SK-N-MC (cell line): ENCODE measurements at regions not wholly inside any gene's neighbourhood (a gene's known extent, or its start where the extent isn't known, plus 50 kb on each side); places are given as distances from the start of the nearest gene placed in this dataset.
"Not testable (repeated sequence)": the region's sequence is repeated elsewhere in the genome, so short reads cannot be mapped to it uniquely, and the experiment has no call there.

Experiments used
- DNase-seq: peaks from one replicate; pipeline ENCODE4 v3.0.0-alpha.2; 2011; ENCODE audit warnings: low read depth, low spot score
- H3K27ac ChIP-seq: fragments of 200-600 bp; sonication (generic); 2 replicates; pipeline ENCODE4 v1.5.1; 2016; ENCODE audit warnings: mixed run types
- H3K36me3 ChIP-seq: fragments of 200-600 bp; sonication (generic); 2 replicates; pipeline ENCODE4 v1.6.1; 2017; ENCODE audit warnings: antibody characterized with exemption, low read length, mixed read lengths; ENCODE audit not compliant: insufficient read depth
- H3K4me3 ChIP-seq: fragments of 200-600 bp; sonication (generic); 2 replicates; pipeline ENCODE4 v1.5.1; 2016
- H3K9ac ChIP-seq: fragments of 200-600 bp; sonication (generic); 2 replicates; pipeline ENCODE4 v1.8.0; 2017; ENCODE audit warnings: mixed run types, mixed read lengths; ENCODE audit not compliant: insufficient read length
- H3K9me3 ChIP-seq: fragments of 200-600 bp; sonication (generic); 2 replicates; pipeline ENCODE4 v1.6.1; 2017; ENCODE audit warnings: low read depth, mild to moderate bottlenecking, antibody characterized with exemption, low read length, moderate library complexity, mixed read lengths
- EZH2 ChIP-seq: fragments of 200-600 bp; sonication (generic); IDR thresholded peaks from one replicate; pipeline ENCODE4 v1.6.1; 2017; ENCODE audit warnings: antibody characterized with exemption
- FOXP2 ChIP-seq: optimal IDR thresholded peaks from 2 replicates; pipeline ENCODE3; 2011; ENCODE audit warnings: mild to moderate bottlenecking, moderate library complexity; ENCODE audit not compliant: insufficient read depth; ENCODE audit errors: extremely low read length, control extremely low read depth
- POLR2AphosphoS5 ChIP-seq: IDR thresholded peaks from 2 replicates; pipeline ENCODE4 v1.6.1; 2012; ENCODE audit warnings: mild to moderate bottlenecking, low read depth, low read length, borderline replicate concordance

- Histone ChIP-seq H3K9me3 (no peaks in the 10 kb centered on the region), H3K4me3 (no peak overlapping the region), H3K9ac (no peak overlapping the region), H3K27ac (no peak overlapping the region), H3K36me3 (no peaks in the 10 kb centered on the region)
- DNase-seq = no peak
- TF ChIP-seq EZH2 (no peak), POLR2AphosphoS5 (no peak), FOXP2 (no peak)
Observed at GRCh38 chr20:29448806-29449470, 1808.5 kb upstream of the DEFB115 start.

DNA sequence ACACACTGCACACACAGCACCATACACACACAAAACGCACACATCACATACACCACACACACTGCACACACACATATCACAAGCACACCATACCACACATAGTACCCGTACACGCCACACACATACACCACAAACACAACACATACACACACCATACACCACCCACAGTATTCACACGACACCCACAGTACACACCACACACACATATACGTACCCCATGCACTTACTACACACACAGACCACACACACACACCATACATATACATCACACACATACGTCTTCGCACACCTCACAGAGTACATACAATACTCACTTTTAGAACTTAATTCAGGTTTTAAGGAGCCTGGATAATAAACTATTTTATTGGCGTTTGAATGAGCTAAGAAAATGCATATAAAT, 1805.3 kb upstream of the DEFB115 start:
- Histone ChIP-seq H3K4me3 (no peak overlapping the region), H3K9ac (no peak overlapping the region), H3K36me3 (no peaks in the 10 kb centered on the region), H3K9me3 (no peaks in the 10 kb centered on the region), H3K27ac (no peak overlapping the region)
- no peak for DNase-seq
- no peak for TF ChIP-seq POLR2AphosphoS5
- no peak for TF ChIP-seq EZH2
- no peak for TF ChIP-seq FOXP2

GRCh38 chr20:29456987-29457693, 1800.3 kb upstream of the DEFB115 start:
- H3K4me3 ChIP-seq, H3K36me3 ChIP-seq, H3K9ac ChIP-seq, H3K27ac ChIP-seq, H3K9me3 ChIP-seq, DNase-seq: not testable (repeated sequence)

- Histone ChIP-seq H3K4me3 (no peak overlapping the region), H3K9ac (no peak overlapping the region), H3K27ac (no peak overlapping the region), H3K9me3 (no peaks in the 10 kb centered on the region), H3K36me3 (no peaks in the 10 kb centered on the region)
- no peak for DNase-seq
- TF ChIP-seq EZH2 (no peak), FOXP2 (no peak), POLR2AphosphoS5 (no peak)
Observed at GRCh38 chr20:29472606-29473005, 1784.9 kb upstream of the DEFB115 start.

DNA sequence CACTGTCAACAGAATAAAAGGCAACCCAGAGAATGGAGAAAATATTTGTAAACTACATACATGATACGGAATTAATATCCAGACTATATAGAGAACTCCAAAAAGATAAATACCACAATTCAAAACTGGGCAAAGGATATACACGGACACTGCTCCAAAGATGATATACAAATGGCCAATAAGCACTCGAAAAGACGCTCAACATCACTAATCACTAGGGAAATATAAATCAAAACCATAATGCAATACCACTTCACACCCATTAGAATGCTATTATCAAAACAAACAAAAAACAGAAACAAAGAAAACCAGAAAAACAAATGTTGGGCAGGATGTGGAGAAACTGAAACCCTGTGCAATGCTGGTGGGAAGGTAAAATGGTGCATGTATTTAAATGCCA, 1764.6 kb upstream of the DEFB115 start:
- not testable (repeated sequence) for H3K36me3 ChIP-seq, DNase-seq, H3K4me3 ChIP-seq, H3K27ac ChIP-seq, H3K9me3 ChIP-seq, H3K9ac ChIP-seq

GRCh38 chr20:29496767-29497166, 1760.7 kb upstream of the DEFB115 start:
- H3K9me3 ChIP-seq, H3K27ac ChIP-seq, H3K36me3 ChIP-seq, H3K9ac ChIP-seq, H3K4me3 ChIP-seq, DNase-seq: not testable (repeated sequence)

GRCh38 chr20:29497261-29497671, 1760.2 kb upstream of the DEFB115 start:
- Histone ChIP-seq H3K27ac (no peak overlapping the region), H3K9me3 (no peaks in the 10 kb centered on the region), H3K36me3 (no peaks in the 10 kb centered on the region), H3K4me3 (no peak overlapping the region), H3K9ac (no peak overlapping the region)
- TF ChIP-seq POLR2AphosphoS5 = no peak
- no peak for TF ChIP-seq FOXP2
- TF ChIP-seq EZH2 = no peak
- no peak for DNase-seq

GRCh38 chr20:29497684-29498083, 1759.8 kb upstream of the DEFB115 start:
- H3K4me3 ChIP-seq, DNase-seq, H3K9ac ChIP-seq, H3K36me3 ChIP-seq, H3K9me3 ChIP-seq, H3K27ac ChIP-seq: not testable (repeated sequence)

DNA sequence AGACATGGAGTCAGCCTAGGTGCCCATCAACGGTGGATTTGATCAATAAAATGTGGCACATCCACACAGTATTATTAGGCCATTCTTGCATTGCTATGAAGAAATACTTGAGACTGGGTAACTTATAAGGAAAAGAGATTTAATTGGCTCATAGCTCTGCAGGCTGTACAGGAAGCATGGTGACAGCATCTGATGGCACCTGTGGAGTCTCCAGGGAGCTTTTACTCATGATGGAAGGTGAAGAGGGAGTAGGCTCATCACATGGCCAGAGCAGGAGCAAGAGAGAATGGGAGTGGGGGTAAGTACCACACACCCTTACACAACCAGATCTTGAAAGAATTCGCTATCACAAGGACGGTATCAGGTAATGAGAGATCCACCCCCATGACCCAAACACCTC, 1756.7 kb upstream of the DEFB115 start:
- H3K27ac ChIP-seq, H3K9ac ChIP-seq, H3K4me3 ChIP-seq, H3K9me3 ChIP-seq, DNase-seq, H3K36me3 ChIP-seq: not testable (repeated sequence)

DNA sequence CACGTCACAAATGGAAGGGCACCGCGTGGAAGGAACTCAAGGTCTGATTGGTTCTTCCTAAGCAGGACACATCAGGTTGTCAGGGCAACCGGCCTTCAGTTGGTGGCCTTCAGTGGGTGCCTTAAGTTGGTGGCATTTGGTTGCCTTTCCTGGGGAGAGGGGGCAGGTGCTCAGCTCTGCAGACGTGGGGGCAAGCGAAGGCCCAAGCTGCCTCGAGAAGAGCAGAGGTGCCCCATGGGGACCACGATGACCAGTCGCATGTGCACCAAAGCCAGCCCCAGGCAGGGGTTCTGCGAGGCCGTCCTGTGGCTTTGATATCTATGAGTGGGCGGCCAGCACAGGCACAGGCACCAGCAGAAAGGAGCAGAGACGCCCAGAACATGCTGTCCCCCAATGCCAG, 1742.8 kb upstream of the DEFB115 start:
- not testable (repeated sequence) for H3K9ac ChIP-seq, H3K36me3 ChIP-seq, H3K27ac ChIP-seq, DNase-seq, H3K4me3 ChIP-seq, H3K9me3 ChIP-seq

DNA sequence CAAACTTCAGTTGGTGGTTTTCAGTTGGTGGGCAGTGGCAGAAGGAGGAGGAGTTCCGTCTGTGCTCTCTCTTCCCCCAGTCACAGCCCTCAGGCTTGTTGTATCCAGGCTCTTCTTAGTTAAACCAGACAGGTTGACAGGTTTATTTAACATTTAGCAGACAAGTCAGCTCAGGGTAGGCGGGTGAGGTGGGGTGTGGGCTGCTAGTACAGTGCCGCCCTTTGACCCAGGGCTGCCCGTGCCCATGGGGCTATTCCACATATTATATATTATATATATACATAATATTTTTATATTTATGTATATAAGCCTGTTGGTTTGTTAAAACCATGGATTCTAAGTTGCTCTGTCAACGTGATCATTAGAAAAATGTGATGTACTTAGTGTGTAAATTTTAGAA, 1740.6 kb upstream of the DEFB115 start:
- not testable (repeated sequence) for H3K9me3 ChIP-seq, H3K27ac ChIP-seq, H3K4me3 ChIP-seq, H3K36me3 ChIP-seq, DNase-seq, H3K9ac ChIP-seq

- not testable (repeated sequence) for H3K9me3 ChIP-seq, H3K27ac ChIP-seq, H3K9ac ChIP-seq, H3K4me3 ChIP-seq, H3K36me3 ChIP-seq, DNase-seq
Observed at GRCh38 chr20:29519610-29520241, 1737.7 kb upstream of the DEFB115 start.

DNA sequence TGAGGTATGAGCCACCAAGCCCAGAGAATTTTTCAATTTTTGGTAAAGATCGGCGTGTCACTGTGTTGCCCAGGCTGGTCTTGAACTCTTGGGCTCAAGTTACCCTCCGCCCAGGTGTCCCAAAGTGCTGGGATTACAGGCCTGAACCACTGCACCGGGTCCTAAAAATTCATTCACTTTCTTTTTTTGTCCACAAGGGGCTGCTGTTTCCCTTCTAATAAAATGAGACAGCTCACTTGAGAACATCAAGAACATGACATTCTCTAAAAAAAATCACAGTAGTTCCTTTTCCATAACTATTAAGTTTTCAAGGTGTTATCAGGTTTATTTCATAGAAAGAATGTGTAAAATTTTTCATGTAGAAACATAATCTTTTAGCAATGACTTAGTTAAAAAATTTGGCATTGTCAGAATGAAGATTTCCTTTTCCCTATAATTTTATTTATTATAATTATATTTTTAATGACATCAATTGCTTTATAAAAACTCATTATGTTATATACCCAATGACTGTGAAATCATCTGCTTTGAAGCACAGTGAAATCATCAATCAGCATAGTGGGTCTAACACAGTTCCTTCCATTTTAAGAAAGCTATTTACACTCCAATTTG, 1723.8 kb upstream of the DEFB115 start:
- not testable (repeated sequence) for H3K4me3 ChIP-seq, H3K36me3 ChIP-seq, H3K9me3 ChIP-seq, H3K9ac ChIP-seq, H3K27ac ChIP-seq
- peak; percentile 10 for DNase-seq
